K562 (cell line): ENCODE measurements at regions not wholly inside any gene's neighbourhood (a gene's known extent, or its start where the extent isn't known, plus 50 kb on each side); places are given as distances from the start of the nearest gene placed in this dataset.

Experiments used
- ATAC-seq: fragments of 200-7000 bp; cut with Tn5 transposase; 3 replicates; pipeline ENCODE4 v1.9.1; 2020; ENCODE audit warnings: moderate library complexity
- BruUV-seq: library from RNA; stranded (reverse); fragments of 400-500 nt; replicated peaks from 2 replicates; lab custom pipeline; 2021; lab: Mats Ljungman, UMichigan
- CTCF ChIA-PET: fragments of 300-600 bp; formaldehyde crosslinking; extraction: SDS; loops from one replicate; lab custom pipeline; 2021; ENCODE audit warnings: low intra/inter-chr PET ratio; lab: Yijun Ruan, JAX
- POLR2A ChIA-PET: fragments of 300-600, 350-650 bp; sonication (Branson Sonifier 250); formaldehyde crosslinking; extraction: SDS; loops from one replicate; lab custom pipeline; 2021; ENCODE audit warnings: antibody characterized with exemption, inconsistent platforms; lab: Yijun Ruan, JAX
- DNase-seq, 4 experiments: peaks; one replicate each; pipeline versions ENCODE4 v3.0.0 to v3.0.0-alpha.2; 2011 to 2018; ENCODE audit warnings: low spot score in 3 of 4, mixed read lengths in 3 of 4; ENCODE audit errors: extremely low read depth in 1 of 4
- FAIRE-seq: peaks from 2 replicates; lab custom pipeline; 2011; peaks lifted over from hg19 to GRCh38; lab: Jason Lieb, UNC
- H2AFZ ChIP-seq: 2 replicates; pipeline ENCODE4 v1.6.0; 2011; ENCODE audit warnings: low read depth, low read length, control low read depth, inconsistent platforms
- H3K27ac ChIP-seq: fragments of 200-600 bp; 3 replicates; pipeline ENCODE4 v1.8.0; 2011; ENCODE audit warnings: low read depth, mild to moderate bottlenecking, control low read depth, inconsistent platforms, low read length, moderate library complexity, mixed read lengths; ENCODE audit errors: extremely low read depth
- H3K27me3 ChIP-seq, 2 experiments: fragments of 300-600 bp in 1 of 2; 2 replicates in 1 of 2; 3 replicates in 1 of 2; pipeline versions ENCODE4 v1.6.0 to v1.8.0; 2011; ENCODE audit warnings: inconsistent platforms in 2 of 2, low read length in 2 of 2, mild to moderate bottlenecking in 1 of 2, mixed read lengths in 1 of 2, moderate library complexity in 1 of 2; ENCODE audit not compliant: control insufficient read depth in 2 of 2, insufficient read depth in 2 of 2
- H3K36me3 ChIP-seq: fragments of 300-600 bp; 3 replicates; pipeline ENCODE4 v1.8.0; 2011; ENCODE audit warnings: mild to moderate bottlenecking, low read length, inconsistent platforms; ENCODE audit not compliant: control insufficient read depth, insufficient read depth
- H3K4me1 ChIP-seq, 2 experiments: fragments of 200-600 bp in 1 of 2; replicated peaks in 1 of 2; 2 replicates in 1 of 2; 3 replicates in 1 of 2; pipeline versions ENCODE4 v1.5.1 to v1.8.0; 2011; ENCODE audit warnings: inconsistent platforms in 2 of 2, low read length in 2 of 2, mild to moderate bottlenecking in 1 of 2, mixed read lengths in 1 of 2, moderate library complexity in 1 of 2; ENCODE audit not compliant: control insufficient read depth in 2 of 2, insufficient read depth in 2 of 2
- H3K4me2 ChIP-seq: 2 replicates; pipeline ENCODE4 v1.6.1; 2011; ENCODE audit warnings: low read length, control low read depth, inconsistent platforms, mixed read lengths; ENCODE audit not compliant: insufficient read depth
- H3K4me3 ChIP-seq: fragments of 200-600 bp; sonication (generic), shearing (Covaris generic); 2 replicates; pipeline ENCODE4 v1.5.1; 2016; ENCODE audit warnings: control low read depth, inconsistent platforms
- H3K79me2 ChIP-seq: fragments of 200-600 bp; 3 replicates; pipeline ENCODE4 v1.8.0; 2011; ENCODE audit warnings: low read length, inconsistent platforms; ENCODE audit not compliant: control insufficient read depth, insufficient read depth
- H3K9ac ChIP-seq, 2 experiments: 2 replicates each; pipeline versions ENCODE4 v1.6.0 to v1.6.1; 2011; ENCODE audit warnings: low read depth in 2 of 2, low read length in 2 of 2, control low read depth in 1 of 2, inconsistent platforms in 1 of 2, mild to moderate bottlenecking in 1 of 2, mixed read lengths in 1 of 2; ENCODE audit not compliant: insufficient read depth in 1 of 2
- H3K9me1 ChIP-seq: one replicate; pipeline ENCODE4 v1.6.0; 2011; ENCODE audit warnings: inconsistent platforms, mild to moderate bottlenecking, low read length, moderate library complexity; ENCODE audit not compliant: control insufficient read depth, insufficient read depth
- H3K9me3 ChIP-seq: replicated peaks from 2 replicates; pipeline ENCODE4 v1.5.1; 2011; ENCODE audit warnings: low read depth, low read length, inconsistent platforms; ENCODE audit not compliant: control insufficient read depth, insufficient read depth
- H4K20me1 ChIP-seq: replicated peaks from 2 replicates; pipeline ENCODE4 v1.6.1; 2011; ENCODE audit warnings: low read length, inconsistent platforms, mixed read lengths; ENCODE audit not compliant: control insufficient read depth, insufficient read depth
- HLTF ChIP-seq: fragments of 450-650 bp; IDR thresholded peaks from 2 replicates; pipeline ENCODE4 v1.6.1; 2016
- NFE2L1 ChIP-seq: fragments of 450-650 bp; IDR thresholded peaks from 2 replicates; pipeline ENCODE4 v1.6.1; 2016; ENCODE audit warnings: missing genetic modification characterization, low read depth, mild to moderate bottlenecking, missing compliant biosample characterization, moderate library complexity, borderline replicate concordance
- PHF21A ChIP-seq: fragments of 450-650 bp; IDR thresholded peaks from 2 replicates; pipeline ENCODE4 v1.6.1; 2017; ENCODE audit warnings: low read depth, borderline replicate concordance
- WGBS: fragments of 100-300 bp; shearing (Covaris generic); methylation state at CpG from one replicate; pipeline ENCODE4 v1.1.6; 2016; ENCODE audit warnings: low coverage, mixed read lengths; ENCODE audit not compliant: insufficient coverage; ENCODE audit errors: missing lambda C conversion rate; 5-methylcytosine and 5-hydroxymethylcytosine counted together
- in situ Hi-C: fragments of 300-500 bp; cut with MboI; formaldehyde crosslinking; loops from 4 replicates; pipeline ENCODE4 v1.15.0; 2018; ENCODE audit warnings: inconsistent platforms, mixed read lengths
- intact Hi-C: fragments of 100-400 bp; cut with micrococcal nuclease; formaldehyde crosslinking; loops from 2 replicates; pipeline ENCODE4 v1.14.2; 2022
- TF ChIP-seq, protein P1 (sequence below): fragments of 450-650 bp; IDR thresholded peaks from 2 replicates; pipeline ENCODE4 v1.6.1; 2018; ENCODE audit warnings: mild to moderate bottlenecking, low read depth; ENCODE audit not compliant: partially characterized antibody
- TF ChIP-seq, protein P2 (sequence below): fragments of 250-450 bp; sonication (Bioruptor Pico); IDR thresholded peaks from 2 replicates; pipeline ENCODE4 v1.5.0; 2021
- TF ChIP-seq, protein P3 (sequence below): fragments of 450-650 bp; IDR thresholded peaks from 2 replicates; pipeline ENCODE4 v1.6.1; 2016; ENCODE audit warnings: low read depth

DNA sequence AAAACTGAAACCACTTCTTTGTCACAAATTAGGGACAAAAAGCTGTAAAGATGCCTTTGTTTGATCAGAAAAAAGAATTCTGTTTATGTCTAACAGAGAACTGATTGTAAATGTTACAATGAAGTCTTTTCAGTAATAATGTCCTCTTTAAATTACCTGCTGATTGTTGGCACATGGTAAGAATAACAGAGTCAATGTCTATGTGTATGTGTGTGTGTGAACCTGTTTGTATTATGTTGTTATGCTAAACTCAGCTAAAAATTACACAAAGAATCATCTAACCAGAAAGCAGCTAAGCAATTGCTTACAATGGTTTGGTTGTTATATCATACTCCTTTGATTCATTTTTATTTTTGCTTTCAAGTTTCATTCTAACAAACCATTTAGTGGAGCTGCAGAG is 159.1 kb upstream of the PDZRN3 start:
- ATAC-seq (no peak), FAIRE-seq (no peak), DNase-seq (no peak)
- ChIA-PET CTCF (no interaction called here), POLR2A (no interaction called here)
- Histone ChIP-seq H3K9me3 (no peaks in the 10 kb centered on the region), H4K20me1 (no peaks in the 10 kb centered on the region), H3K79me2 (no peaks in the 10 kb centered on the region), H3K4me3 (no peak overlapping the region), H3K9ac (no peak overlapping the region), H3K36me3 (no peaks in the 10 kb centered on the region), H3K27ac (no peak overlapping the region), H3K4me1 (no peaks in the 10 kb centered on the region), H3K4me2 (no peak overlapping the region), H2AFZ (no peak overlapping the region), H3K27me3 (no peaks in the 10 kb centered on the region), H3K9me1 (no peaks in the 10 kb centered on the region)
- no peak for TF ChIP-seq HLTF
- TF ChIP-seq PHF21A = no peak
- no peak for TF ChIP-seq NFE2L1
- BruUV-seq = no TSS peak
- intact Hi-C loops (no loop called here), in situ Hi-C loops (no loop called here)

DNA sequence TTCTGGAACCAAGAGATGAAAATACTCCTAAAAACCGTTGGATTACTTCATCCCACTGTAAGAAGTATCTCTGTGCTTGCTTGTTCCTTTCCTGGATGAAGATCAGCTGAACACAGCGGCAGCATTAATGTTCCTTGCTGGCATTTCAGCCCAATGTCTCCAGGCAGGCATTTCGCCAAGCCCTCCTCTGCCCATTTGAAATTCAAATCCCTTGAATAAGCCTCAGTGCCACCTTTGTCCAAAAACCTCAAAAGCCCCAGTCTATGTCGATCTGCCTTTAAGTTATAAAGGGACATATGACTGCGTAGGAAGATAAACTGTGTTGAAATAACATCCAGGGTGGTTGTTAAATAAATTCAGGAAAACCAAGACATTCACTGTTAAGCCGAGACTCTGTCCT is 156.8 kb upstream of the PDZRN3 start:
- H3K27ac ChIP-seq = no peak overlapping the region
- 0% methylated on average over 6 of the region's 6 CpGs for WGBS
- no peak overlapping the region for H3K4me2 ChIP-seq
- no peak for FAIRE-seq
- intact Hi-C loops = no loop called here
- H3K36me3 ChIP-seq = no peaks in the 10 kb centered on the region
- H3K9ac ChIP-seq = no peak overlapping the region
- H3K9me1 ChIP-seq = no peaks in the 10 kb centered on the region
- CTCF ChIA-PET = no interaction called here
- no peak overlapping the region for H3K4me3 ChIP-seq
- H3K9me3 ChIP-seq = no peaks in the 10 kb centered on the region
- ATAC-seq = no peak
- no peaks in the 10 kb centered on the region for H3K27me3 ChIP-seq
- no peaks in the 10 kb centered on the region for H4K20me1 ChIP-seq
- POLR2A ChIA-PET = interaction anchor here (0.6 kb wide), 1 partner anchor 353 kb away, joined by 3 read pairs; no protein-coding TSS in a partner anchor
- in situ Hi-C loops = no loop called here
- no peaks in the 10 kb centered on the region for H3K79me2 ChIP-seq
- BruUV-seq = no TSS peak
- no peak overlapping the region for H2AFZ ChIP-seq
- no peak for DNase-seq
- no peaks in the 10 kb centered on the region for H3K4me1 ChIP-seq
- TF ChIP-seq, protein P1, sequence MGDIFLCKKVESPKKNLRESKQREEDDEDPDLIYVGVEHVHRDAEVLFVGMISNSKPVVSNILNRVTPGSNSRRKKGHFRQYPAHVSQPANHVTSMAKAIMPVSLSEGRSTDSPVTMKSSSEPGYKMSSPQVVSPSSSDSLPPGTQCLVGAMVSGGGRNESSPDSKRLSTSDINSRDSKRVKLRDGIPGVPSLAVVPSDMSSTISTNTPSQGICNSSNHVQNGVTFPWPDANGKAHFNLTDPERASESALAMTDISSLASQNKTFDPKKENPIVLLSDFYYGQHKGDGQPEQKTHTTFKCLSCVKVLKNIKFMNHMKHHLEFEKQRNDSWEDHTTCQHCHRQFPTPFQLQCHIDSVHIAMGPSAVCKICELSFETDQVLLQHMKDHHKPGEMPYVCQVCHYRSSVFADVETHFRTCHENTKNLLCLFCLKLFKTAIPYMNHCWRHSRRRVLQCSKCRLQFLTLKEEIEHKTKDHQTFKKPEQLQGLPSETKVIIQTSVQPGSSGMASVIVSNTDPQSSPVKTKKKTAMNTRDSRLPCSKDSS = no peak
- TF ChIP-seq, protein P2, sequence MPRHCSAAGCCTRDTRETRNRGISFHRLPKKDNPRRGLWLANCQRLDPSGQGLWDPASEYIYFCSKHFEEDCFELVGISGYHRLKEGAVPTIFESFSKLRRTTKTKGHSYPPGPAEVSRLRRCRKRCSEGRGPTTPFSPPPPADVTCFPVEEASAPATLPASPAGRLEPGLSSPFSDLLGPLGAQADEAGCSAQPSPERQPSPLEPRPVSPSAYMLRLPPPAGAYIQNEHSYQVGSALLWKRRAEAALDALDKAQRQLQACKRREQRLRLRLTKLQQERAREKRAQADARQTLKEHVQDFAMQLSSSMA (CRISPR knock-in tag) = no peak
- TF ChIP-seq, protein P3, sequence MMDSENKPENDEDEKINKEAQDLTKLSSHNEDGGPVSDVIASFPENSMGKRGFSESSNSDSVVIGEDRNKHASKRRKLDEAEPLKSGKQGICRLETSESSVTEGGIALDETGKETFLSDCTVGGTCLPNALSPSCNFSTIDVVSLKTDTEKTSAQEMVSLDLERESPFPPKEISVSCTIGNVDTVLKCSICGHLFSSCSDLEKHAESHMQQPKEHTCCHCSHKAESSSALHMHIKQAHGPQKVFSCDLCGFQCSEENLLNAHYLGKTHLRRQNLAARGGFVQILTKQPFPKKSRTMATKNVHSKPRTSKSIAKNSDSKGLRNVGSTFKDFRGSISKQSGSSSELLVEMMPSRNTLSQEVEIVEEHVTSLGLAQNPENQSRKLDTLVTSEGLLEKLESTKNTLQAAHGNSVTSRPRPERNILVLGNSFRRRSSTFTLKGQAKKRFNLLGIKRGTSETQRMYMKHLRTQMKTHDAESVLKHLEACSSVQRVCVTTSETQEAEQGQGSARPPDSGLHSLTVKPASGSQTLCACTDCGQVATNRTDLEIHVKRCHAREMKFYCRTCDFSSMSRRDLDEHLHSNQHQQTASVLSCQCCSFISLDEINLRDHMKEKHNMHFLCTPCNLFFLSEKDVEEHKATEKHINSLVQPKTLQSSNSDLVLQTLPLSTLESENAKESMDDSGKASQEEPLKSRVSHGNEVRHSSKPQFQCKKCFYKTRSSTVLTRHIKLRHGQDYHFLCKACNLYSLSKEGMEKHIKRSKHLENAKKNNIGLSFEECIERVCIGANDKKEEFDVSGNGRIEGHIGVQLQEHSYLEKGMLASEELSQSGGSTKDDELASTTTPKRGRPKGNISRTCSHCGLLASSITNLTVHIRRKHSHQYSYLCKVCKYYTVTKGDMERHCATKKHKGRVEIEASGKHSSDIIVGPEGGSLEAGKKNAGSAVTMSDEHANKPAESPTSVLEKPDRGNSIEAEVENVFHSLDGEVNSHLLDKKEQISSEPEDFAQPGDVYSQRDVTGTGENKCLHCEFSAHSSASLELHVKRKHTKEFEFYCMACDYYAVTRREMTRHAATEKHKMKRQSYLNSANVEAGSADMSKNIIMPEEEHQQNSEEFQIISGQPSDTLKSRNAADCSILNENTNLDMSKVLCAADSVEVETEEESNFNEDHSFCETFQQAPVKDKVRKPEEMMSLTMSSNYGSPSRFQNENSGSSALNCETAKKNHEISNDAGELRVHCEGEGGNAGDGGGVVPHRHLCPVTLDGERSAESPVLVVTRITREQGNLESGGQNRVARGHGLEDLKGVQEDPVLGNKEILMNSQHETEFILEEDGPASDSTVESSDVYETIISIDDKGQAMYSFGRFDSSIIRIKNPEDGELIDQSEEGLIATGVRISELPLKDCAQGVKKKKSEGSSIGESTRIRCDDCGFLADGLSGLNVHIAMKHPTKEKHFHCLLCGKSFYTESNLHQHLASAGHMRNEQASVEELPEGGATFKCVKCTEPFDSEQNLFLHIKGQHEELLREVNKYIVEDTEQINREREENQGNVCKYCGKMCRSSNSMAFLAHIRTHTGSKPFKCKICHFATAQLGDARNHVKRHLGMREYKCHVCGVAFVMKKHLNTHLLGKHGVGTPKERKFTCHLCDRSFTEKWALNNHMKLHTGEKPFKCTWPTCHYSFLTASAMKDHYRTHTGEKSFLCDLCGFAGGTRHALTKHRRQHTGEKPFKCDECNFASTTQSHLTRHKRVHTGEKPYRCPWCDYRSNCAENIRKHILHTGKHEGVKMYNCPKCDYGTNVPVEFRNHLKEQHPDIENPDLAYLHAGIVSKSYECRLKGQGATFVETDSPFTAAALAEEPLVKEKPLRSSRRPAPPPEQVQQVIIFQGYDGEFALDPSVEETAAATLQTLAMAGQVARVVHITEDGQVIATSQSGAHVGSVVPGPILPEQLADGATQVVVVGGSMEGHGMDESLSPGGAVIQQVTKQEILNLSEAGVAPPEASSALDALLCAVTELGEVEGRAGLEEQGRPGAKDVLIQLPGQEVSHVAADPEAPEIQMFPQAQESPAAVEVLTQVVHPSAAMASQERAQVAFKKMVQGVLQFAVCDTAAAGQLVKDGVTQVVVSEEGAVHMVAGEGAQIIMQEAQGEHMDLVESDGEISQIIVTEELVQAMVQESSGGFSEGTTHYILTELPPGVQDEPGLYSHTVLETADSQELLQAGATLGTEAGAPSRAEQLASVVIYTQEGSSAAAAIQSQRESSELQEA = no peak
